HG03565 (cell line): ENCODE measurements at regions not wholly inside any gene's neighbourhood (a gene's known extent, or its start where the extent isn't known, plus 50 kb on each side); places are given as distances from the start of the nearest gene placed in this dataset.

ENCODE experiments used
- ATAC-seq: cut with Tn5 transposase; IDR thresholded peaks from one replicate; pipeline ENCODE4 v1.9.1; 2021; ENCODE audit warnings: mild to moderate bottlenecking, moderate library complexity; ENCODE audit not compliant: unreplicated experiment

DNA sequence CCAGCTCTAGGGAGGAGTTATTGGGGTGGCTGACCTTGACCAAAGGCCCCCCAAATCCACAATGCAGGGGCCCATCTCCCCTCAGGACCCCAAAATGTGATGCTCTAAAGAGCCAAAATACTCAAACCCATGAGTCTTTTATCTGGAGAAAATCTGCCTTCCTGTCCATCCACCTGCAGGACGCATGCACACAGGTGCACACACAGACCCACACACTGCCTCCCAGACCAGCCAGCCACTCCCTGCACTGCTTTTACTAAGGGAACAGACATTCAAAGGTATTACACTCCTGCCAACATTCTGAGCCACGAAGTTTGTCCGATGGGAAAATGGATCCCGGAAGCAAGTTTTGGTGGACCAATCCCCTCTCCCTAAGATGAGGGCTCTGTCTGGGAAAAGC, 76.1 kb upstream of the CDH5 start:
- ATAC-seq = no peak

DNA sequence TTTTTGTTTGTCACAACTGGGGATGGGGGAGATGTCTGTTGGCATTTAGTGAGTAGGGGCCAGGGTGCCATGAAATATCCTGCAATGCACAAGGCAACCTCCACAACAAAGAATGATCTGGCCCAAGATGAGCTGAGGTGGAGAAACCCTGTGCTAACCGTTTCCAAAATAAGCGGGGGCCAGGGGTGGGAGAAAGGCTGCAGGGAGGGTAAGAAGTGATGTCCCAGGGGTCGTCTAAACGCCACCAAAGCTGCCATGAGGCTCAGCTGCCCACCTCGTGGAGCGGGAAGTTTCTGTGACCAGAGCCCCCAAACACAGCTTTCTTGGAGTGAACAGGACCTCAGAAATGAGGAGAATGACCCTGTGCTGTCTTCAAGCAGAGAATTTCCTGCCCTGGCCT, 76.5 kb upstream of the CDH5 start:
- no peak for ATAC-seq

DNA sequence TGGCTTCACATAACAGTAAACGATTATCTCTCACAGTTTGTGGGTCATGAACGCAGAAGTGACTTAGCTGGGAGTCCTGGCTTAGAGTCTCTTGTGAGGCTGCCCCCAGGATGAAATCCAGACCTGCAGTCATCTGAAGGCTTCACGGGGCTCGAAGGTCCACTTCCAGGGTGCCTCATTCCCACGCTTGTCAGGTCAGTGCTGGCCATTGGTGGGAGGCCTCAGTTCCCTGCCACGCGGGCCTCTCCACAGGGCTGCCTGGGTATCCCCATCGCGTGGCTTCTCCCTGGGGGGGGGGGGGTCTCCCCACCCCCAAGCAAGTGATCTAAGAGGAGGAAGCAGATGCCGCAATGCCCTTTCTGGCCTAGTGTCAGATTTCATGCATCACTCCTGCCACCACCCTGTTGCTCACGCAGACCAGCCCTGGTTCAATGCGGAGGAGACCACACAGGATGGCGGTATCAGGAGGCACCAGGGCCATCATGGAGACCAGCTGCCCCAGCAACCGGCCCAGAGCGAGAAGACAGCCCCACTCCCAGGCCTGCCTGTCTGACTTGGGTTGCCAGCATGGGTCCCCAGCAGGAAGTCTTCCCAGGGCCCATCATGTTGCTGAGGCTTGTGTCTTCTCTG, 77.3 kb upstream of the CDH5 start:
- ATAC-seq = no peak

DNA sequence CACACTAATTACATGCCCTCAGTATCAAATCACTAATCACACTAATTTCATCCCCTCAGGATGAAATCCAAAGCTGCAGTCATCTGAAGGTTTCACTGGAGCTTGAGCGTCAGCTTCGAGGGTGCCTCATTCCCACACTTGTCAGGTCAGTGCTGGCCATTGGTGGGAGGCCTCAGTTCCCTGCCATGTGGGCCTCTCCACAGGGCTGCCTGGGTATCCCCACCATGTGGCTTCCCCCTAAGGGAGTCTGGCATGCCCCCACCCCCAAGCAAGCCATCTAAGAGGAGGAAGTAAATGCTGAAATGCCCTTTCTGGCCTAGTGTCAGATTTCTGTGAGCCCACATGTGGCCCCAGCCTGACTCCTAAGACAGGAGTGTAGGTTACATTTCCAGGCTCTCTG, 78.6 kb upstream of the CDH5 start:
- ATAC-seq = no peak

DNA sequence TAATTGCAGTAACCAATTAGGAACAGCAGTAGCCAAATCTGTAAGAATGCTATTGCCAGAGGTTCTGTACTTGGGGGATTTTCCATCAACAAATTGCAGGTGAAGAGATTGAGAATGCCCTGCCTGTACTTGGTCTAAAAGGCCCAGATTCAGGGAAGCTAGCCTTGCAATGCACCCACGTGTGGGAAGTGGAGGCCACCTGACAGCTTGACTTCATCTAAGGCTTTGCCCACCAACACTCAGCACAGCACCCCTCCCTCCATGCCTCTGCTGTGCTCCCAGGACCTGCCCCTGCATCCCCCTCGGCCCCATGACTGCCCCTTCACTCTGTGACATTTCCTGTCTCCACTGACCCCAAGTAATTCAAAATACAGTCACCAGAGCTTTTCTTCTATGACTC, 79.1 kb upstream of the CDH5 start:
- no peak for ATAC-seq

DNA sequence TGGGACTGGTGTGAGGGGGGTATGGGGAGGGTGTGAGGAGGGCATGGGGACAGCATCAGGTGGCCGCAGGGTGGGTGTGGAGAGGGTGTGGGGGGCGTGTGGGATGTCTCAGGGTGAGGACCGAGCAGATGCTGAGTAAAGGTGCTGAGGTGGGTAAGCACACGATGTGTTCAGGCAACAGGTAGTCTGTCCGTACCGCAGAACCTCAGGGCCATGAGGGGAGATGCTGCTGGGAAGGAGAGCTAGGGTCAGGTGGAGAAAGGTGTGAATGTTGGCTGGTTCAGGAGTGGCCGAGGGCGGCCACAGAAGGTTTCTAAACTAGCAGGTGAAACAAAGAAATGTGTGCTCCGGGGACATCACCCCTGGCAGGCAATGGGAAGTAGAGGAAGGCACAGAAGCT, 80.0 kb upstream of the CDH5 start:
- no peak for ATAC-seq

DNA sequence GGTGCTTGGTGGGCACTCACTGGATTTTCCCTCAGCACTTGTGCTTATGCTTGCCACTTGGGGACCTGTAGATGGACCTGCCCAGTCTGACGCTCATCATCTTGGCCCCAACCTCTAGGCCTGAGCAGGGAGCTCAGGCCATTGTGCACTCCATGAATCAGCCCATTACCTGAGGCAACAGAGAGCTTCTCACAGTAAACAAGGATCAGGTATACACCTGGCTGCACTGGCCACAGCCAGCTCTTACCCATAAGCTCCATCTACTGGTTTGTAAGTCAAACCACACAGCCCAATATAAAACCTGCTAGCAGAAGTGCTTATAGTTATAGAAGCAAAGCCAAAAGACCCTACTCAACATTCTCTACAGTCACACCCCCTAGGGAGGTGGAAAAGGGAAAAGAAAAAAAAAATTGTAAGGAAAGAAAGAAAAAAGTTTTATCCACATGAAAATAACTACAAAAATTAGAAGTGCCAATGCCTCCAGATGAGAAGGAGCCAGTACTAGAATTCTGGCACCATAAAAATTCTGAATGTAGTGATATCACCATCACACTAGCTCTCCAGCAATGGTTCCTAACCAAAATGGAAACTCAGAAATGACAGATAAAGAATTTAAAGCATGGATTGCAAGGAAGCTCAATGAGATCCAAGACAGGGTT, 87.8 kb upstream of the CDH5 start:
- ATAC-seq = no peak

DNA sequence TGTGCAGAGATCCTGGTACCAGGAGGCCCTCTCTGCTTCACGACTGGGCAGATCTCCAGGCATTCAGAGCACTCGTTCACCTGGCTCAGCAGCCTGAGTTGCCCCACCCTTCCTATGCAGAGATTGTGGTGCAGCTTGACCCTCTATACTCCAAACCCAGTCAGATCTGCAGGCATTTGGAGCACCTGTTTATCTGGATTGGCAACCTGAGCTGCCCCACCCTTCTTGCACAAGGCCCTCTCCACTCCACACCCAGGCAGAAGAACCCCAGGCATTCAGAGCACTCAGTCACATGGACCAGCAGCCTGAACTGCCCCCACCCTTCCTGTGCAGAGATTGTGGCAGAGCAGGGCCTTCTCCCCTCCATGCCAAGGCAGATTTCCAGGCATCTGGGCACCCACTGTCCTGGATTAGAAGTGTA, 88.4 kb upstream of the CDH5 start:
- ATAC-seq = no peak

DNA sequence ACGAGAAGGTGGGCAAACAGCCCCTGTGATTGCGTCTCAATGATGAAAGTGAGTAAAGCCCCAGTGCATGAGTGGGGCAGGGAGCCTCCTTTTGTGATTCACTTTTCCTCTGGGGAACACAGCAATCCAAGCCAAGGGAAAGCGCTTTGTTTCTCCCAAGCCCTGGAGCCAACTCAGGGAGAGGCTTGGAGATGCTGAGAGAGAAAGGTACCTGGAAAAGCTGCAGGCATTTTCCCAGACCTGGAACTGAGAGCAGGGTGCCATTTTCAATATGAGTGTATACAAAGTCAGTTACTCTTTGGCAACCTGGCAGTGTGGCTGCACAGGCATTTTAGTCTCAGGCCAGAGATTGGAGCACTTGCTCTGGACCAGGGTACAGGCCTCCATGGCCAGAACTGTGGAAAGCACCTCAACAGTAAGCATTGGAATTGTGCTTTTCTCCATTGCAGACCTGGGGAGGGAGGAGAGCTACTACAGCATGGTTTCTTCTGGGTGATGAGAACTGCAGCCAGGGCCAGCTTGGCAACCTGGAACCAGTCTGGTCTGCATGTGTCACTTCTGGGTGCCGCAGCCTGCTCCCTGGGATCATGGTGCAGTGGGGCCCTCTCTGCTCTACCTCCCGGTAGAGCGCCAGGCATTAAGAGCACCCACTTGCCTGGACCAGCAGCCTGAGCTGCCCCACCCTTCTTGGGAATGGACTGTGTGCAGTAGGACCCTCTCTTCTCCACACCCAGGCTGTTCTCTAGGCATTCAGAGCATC, 89.0 kb upstream of the CDH5 start:
- ATAC-seq = no peak

DNA sequence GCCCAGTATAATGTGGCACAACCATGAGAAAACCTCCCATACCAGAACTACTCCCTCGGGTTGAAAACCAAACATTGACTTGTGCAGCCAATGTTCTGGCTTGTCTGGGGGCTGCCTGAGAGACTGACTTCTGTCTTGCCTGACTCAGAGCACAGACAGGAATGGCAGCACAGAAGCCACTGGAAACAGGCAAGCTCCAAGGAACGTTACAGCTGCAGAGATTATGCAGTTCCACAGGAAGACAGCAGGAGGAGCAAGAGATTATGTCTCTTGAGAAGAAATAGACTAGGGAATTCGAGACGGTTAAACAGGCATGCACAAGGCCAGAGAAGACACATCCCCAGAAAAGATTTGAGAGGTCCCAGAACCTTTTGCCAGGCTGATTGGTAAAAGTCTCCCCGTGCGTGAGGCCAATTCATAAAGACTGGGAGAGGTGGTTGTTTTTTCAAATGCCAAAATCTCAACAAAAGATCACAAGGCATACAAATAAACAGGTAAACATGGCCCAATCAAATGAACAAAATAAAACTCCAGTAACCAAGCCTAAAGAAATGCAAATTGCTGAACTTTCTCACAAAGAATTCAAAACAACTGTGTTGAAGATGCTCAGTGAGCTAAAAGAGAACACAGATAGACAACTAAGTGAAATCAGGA, 90.6 kb upstream of the CDH5 start:
- no peak for ATAC-seq

DNA sequence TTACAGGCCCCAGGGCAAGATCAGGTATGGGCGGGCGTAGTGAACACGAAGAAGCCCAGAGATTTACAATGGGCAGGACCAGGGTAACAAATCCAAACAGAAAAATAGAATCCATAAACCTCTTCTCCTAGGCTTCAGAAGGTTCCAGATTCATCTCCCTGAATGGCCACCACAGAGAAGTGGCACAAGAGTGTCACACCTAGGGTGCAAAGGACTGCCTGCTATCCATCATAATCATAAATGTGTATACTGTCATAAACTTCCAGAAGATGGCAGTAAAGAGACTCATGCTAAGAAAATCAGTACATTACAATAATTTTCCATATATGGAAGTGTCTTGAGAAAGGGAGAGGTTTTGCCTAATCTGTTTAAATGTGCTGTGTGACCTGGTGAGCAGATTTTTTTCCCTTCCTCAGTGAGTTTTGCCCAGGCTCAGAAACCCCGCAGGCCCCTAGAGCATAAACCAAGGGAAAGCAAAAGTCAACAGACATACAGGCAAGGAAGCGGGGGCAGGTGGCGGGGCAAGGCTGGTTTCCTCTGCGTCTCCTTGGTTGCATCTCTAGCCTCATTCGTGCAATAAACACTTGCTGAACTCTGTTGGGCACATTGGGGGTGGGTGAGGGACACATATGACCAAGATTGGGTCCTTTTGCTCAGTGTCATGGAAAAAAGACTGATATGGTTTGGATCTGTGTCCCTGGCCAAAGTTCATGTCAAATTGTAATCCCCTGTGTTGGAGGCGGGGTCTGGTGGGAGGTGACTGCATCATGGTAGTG, 92.0 kb upstream of the CDH5 start:
- ATAC-seq = no peak

DNA sequence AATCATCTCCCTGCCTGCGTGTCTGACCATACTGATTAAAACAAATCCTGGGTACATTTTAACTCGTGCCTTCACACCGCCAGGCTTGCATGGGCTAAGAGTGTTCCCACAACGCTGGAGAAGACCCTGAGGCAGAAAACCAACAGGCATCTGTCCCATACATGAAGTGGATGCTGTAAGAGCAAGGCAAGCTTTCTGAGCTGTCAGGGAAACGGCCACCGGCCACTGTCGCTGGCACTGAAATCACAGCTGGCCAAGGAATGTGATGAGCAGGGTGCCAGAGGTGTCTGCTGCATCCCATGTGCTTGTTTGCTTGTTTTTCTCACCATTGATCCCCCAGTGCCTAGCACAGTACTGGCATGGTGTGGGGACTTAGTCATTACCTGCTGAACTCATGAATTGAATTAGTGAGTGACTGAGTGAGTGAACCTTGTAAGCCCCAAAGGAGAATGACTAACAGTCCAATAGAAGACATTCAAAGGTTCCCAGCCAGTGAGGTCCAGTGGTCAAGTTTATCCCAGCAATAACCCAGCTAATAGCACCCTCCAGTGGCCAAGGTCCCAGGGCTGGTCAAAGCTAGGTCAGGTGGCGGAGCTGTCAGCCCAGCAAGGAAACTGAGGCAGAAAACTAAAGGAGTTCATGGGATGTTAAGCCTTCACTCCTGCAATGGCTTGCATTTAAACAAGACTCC, 92.7 kb upstream of the CDH5 start:
- ATAC-seq = no peak

DNA sequence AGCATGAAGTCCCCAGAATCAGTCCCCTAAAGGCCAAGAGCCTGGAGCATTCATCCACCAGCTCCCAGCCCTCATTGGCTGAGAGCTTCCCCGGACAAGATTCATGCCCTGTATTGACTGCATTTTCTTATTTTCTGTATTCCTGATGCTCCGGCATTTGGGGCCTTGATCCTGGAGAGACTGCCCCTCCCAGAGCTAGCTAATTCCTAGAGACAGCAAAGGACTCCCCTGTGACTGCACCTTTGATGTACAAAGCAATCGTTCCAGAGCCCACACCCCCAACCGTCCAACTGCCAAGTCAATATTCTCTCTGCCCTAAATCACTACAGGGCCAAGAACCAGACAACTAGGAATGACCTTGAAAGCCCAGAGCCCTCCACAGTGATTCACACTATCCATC, 93.4 kb upstream of the CDH5 start:
- ATAC-seq = no peak

DNA sequence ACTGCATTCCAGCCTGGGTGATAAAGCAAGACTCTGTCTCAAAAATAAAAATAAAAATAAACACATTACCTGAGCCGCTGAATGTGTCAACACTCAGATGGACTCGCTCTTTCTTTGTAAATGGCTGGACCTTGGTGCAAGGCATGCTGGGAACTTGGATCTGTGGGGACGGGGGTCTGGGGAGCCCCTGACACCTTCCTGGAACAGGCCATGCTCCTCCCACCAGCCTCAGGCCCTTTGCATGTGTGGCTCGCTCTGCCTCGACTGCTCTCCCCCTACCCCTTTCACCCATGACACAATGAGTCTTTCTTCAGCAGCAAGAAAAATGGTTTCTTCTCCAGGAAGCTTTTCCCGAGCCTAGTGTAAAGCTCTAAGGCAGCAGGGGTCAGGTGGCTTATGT, 94.0 kb upstream of the CDH5 start:
- no peak for ATAC-seq

DNA sequence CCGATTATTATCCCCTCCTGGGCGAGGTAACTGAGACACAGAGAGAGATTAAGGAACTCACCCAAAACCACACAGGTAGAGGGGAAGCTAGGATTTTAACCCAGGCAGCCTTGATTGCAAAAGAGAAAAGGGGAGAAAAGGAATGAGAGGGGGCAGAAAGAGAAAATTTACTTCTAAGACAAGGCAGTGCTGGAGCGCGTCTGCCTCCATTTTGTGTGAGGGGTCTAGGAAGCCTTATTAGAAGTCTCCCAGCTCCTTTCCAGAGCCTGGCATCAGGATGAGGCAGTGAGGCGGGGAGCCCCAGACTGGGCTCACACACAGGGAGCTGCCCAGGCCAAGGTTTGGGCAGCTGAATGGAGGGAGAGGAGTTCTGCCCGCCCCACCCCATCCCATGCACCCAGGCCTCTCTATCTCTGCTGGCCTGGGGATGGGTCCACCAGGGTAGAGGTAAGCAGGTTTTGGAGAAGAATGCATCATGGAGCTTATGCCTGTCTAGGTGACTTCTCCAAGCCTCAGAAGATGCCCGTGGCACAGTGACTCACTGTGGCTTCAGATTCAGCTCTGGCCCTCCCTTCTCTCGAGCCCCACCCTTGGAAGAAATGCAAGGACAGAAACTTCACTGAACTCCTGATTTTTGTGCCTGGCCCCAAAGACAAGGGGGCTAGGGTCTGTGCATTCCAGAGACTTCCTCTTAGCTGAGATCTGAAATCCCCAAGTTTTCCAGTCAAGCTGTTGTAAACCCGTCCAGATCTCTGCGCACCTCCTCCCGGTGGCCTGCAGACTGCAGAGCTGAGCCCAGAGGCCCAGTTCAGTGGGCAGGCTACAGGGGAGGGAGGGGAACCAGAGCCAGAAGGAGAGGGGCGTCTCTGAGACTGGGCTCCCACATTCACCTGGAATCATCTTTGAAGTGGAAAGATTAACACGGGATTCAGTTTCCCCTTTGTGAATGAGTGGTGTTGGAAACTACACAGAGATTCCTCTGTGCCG, 95.1 kb upstream of the CDH5 start:
- ATAC-seq = no peak

DNA sequence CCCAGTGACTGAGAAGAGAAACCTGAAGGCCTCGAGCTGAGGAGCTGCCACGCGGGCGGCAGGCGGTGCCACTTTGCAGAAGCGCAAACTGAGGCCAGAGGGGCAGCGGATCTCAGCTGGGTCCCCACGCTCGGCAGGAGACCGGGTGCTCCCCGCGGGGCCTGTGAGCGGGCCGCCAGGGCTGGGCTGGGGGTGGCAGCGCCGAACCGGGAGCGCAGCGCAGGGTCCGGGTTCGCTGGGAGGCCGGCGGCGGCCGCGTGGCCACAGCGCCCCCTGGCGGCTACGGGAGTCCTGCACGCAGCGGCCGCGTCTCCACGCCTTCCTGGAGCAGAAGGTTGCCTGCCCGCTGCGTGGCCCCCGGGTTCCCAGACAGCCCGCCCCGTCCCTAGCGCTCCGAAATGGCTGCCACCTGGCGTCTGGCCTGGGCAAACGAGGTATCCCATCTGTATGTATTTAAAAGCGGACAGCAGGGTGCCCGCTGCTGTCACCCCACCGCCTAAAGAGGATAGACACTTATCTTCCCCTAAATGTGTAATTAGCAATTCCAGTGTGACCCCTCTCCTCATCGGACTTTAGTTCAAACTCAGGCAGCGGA, 96.1 kb upstream of the CDH5 start:
- peak; percentile 37 for ATAC-seq

DNA sequence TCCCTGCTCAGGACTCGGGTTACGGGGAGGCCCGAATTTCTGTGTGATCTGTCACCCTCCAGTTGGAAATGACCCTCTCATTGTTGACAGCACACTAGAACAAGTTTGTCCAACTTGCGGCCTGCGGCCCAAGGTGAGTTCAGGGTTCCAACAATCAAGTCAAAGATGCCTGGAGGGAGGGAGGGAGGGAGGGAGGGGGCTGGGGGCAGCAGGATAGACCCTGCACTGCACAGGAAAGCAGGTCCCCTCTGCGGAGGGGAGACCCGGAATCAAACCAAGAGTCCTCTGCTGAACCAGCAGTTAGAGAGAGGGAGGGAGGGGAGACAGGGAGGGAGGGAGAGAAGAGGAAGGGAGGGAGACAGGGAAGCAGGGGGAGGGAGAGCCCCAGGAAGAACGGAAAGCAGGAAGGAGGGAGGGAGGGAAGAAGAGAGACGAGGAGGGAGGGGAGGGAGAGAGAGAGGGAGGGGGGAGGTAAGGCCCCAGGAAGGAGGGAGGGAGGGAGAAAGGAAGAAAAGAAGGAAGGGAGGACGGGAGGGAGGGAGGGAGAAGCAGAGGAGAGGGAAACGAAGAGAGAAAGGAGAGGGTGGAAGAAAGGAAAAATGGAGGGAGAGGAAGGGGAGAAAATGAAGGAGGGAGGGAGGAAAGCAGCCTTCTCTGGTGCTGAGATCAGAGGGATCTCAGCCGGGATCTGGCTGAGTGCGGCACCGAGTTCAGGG, 96.7 kb upstream of the CDH5 start:
- no peak for ATAC-seq

DNA sequence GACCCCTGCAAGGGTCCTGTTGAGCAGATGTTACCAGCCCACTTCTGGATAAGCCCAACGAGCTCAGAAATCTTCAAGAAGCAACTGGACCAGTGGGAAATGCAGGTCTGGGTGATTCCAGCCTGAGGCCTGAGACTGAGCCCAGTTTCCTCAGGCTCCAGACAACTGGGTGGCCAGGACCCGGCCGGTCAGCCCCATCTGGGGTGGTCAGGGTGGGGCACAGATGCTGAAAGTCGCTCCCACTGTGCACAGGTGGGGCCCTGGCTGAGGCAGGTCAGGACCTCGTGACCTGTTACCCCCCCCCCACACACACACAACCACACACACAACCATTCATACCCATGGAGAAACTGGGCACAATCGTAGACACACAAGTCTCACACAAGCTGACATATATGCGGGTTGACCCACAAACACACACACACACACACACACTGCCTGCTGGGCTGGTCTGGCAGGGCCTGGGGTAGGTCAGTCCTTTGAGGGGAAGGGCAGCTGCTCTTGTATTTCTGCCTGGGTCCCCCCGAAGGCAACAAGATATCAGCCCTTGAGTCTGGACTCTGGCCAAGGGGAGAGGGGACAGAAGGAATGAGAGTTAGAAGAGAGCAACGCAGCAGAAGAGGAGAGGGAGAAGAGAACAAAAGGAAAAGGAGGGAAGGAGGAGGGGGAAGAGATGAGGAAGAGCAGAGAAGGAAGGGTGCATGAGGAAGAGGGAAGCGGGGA, 99.0 kb upstream of the CDH5 start:
- no peak for ATAC-seq
